ENCODE measurements at regions not wholly inside any gene's neighbourhood (a gene's known extent, or its start where the extent isn't known, plus 50 kb on each side); places are given as distances from the start of the nearest gene placed in this dataset.

DNA sequence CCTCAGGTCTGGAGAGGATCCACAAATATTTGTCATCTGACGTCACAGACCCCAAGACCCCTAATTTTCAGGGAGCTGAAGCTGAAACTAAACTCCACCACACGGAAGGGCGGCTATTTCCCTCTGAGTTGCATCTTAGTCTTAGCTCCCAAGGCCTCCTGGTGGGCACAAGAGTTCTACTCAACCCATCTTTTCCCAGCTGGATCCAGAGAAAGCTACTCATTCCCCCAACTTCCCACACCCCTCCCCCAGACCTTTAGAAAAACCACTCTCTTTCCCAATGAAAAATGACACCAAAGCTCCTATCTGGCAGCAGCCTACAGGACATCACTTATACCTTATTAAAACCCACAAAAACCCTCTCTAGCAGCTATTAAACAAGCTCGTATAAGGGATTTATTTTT, 67.1 kb upstream of the SLC1A1 start:
- H3K9me3 Mint-ChIP-seq = no peaks in the 10 kb centered on the region
- ATAC-seq (replicated peaks in 1 of 4) (no peak), DNase-seq (no peak)
- H3K4me1 Mint-ChIP-seq = peaks cover 14 to 19% (median 16%) of the 10 kb centered on the region in 3 donors
- Histone ChIP-seq H3K4me3 (ENCODE audit: control insufficient read depth in 1 of 2, extremely low read depth in 1 of 2, low read length in 1 of 2) (no peak overlapping the region), H3K27me3 (replicated peaks in 1 of 2; ENCODE audit: control insufficient read depth in 2 of 2, extremely low read depth in 1 of 2, insufficient read depth in 2 of 2, low read length in 1 of 2) (no peaks in the 10 kb centered on the region), H3K9me3 (no peaks in the 10 kb centered on the region), H3K27ac (ENCODE audit: low read length) (no peak overlapping the region), H3K36me3 (ENCODE audit: control insufficient read depth in 2 of 2, extremely low read depth in 1 of 2, insufficient read depth in 1 of 2, low read length in 1 of 2) (no peaks in the 10 kb centered on the region), H3K4me1 (ENCODE audit: control insufficient read depth in 1 of 2, extremely low read depth in 1 of 2, insufficient read depth in 2 of 2, low read length in 2 of 2) (peaks cover 7 to 9% of the 10 kb centered on the region in 2 experiments)
- POLR2A ChIA-PET = no interaction called here
- H3K27me3 Mint-ChIP-seq = peaks cover 0 to 3% of the 10 kb centered on the region in 2 donors
- CTCF ChIA-PET = no interaction called here
- H3K4me3 Mint-ChIP-seq = no peak overlapping the region
- no peaks in the 10 kb centered on the region for H3K36me3 Mint-ChIP-seq
- 90% methylated on average over 3 of the region's 4 CpGs for WGBS (ENCODE audit: insufficient coverage)
- H3K27ac Mint-ChIP-seq = no peak overlapping the region

DNA sequence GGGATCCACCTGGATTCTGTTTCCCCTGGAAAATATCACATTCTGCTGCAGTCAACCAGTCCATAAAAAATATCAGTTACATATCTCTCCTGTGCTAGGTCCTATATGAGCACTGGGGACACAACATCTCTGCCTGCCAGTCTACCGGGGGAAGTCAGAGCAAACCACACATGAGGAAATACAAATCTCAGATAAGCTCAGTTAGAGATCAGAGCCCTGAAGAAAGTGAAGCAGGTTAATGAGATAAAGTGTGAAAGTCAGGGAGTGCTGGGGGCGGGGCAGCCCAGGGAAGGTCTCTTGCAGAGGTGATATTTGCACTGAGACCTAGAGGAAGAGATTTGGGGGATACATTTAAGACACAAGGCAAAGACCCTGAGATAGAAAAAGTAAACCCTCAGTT, 67.8 kb upstream of the SLC1A1 start:
- CTCF ChIA-PET = interaction anchor here in 1 of 2 donors (0.6 kb wide), 1 partner anchor 1198 kb away, joined by 5 read pairs; no protein-coding TSS in a partner anchor
- 0% methylated on average over 1 of the region's 2 CpGs for WGBS (ENCODE audit: insufficient coverage)
- Histone ChIP-seq H3K4me1 (ENCODE audit: control insufficient read depth in 1 of 2, extremely low read depth in 1 of 2, insufficient read depth in 2 of 2, low read length in 2 of 2) (peaks cover 7 to 9% of the 10 kb centered on the region in 2 experiments), H3K4me3 (ENCODE audit: control insufficient read depth in 1 of 2, extremely low read depth in 1 of 2, low read length in 1 of 2) (no peak overlapping the region), H3K9me3 (no peaks in the 10 kb centered on the region), H3K36me3 (ENCODE audit: control insufficient read depth in 2 of 2, extremely low read depth in 1 of 2, insufficient read depth in 1 of 2, low read length in 1 of 2) (no peaks in the 10 kb centered on the region), H3K27ac (ENCODE audit: low read length) (no peak overlapping the region), H3K27me3 (replicated peaks in 1 of 2; ENCODE audit: control insufficient read depth in 2 of 2, extremely low read depth in 1 of 2, insufficient read depth in 2 of 2, low read length in 1 of 2) (no peaks in the 10 kb centered on the region)
- Mint-ChIP-seq H3K27ac (no peak overlapping the region), H3K4me3 (no peak overlapping the region), H3K36me3 (no peaks in the 10 kb centered on the region), H3K27me3 (peaks cover 0 to 3% of the 10 kb centered on the region in 2 donors), H3K4me1 (peaks cover 14 to 19% (median 16%) of the 10 kb centered on the region in 3 donors), H3K9me3 (no peaks in the 10 kb centered on the region)
- POLR2A ChIA-PET = no interaction called here
- ATAC-seq (replicated peaks in 1 of 4) (peak; percentile 55 to 95 (median 72)), DNase-seq (peak in 24 of 35 experiments; percentile 0 to 51 (median 4))

DNA sequence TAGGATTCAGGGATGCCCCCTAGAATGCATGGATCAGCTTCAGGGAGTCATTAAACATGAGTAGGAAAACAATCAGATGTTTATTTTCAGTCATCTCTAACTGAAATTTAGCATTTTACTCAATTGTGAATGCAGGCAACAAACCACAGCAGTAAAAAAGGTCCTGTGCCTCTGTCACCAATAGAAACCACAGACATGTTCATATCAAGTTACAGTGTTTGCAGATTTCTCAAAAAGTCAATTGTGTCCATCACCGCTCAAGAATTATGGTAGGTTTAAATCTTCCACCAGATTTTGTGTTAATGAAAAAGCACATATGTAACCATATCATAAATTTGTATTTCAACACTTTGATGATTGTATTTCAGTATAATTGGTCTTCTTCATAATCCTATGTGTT, 68.4 kb upstream of the SLC1A1 start:
- H3K9me3 Mint-ChIP-seq = no peaks in the 10 kb centered on the region
- DNase-seq (no peak), ATAC-seq (replicated peaks in 1 of 4) (no peak)
- Histone ChIP-seq H3K4me3 (ENCODE audit: control insufficient read depth in 1 of 2, extremely low read depth in 1 of 2, low read length in 1 of 2) (no peak overlapping the region), H3K4me1 (ENCODE audit: control insufficient read depth in 1 of 2, extremely low read depth in 1 of 2, insufficient read depth in 2 of 2, low read length in 2 of 2) (peaks cover 7 to 9% of the 10 kb centered on the region in 2 experiments), H3K9me3 (no peaks in the 10 kb centered on the region), H3K27me3 (replicated peaks in 1 of 2; ENCODE audit: control insufficient read depth in 2 of 2, extremely low read depth in 1 of 2, insufficient read depth in 2 of 2, low read length in 1 of 2) (no peaks in the 10 kb centered on the region), H3K36me3 (ENCODE audit: control insufficient read depth in 2 of 2, extremely low read depth in 1 of 2, insufficient read depth in 1 of 2, low read length in 1 of 2) (no peaks in the 10 kb centered on the region), H3K27ac (ENCODE audit: low read length) (no peak overlapping the region)
- CTCF ChIA-PET = interaction anchor here in 1 of 2 donors (0.6 kb wide), 1 partner anchor 1198 kb away, joined by 5 read pairs; no protein-coding TSS in a partner anchor
- no peaks in the 10 kb centered on the region for H3K36me3 Mint-ChIP-seq
- peak overlapping the region in 1 of 2 donors; percentile 7 for H3K27ac Mint-ChIP-seq
- peaks cover 0 to 3% of the 10 kb centered on the region in 2 donors for H3K27me3 Mint-ChIP-seq
- no peak overlapping the region for H3K4me3 Mint-ChIP-seq
- POLR2A ChIA-PET = no interaction called here
- H3K4me1 Mint-ChIP-seq = peaks cover 14 to 19% (median 16%) of the 10 kb centered on the region in 3 donors
- no CpG with 5 or more reads among the region's 1 CpG for WGBS (ENCODE audit: insufficient coverage)

DNA sequence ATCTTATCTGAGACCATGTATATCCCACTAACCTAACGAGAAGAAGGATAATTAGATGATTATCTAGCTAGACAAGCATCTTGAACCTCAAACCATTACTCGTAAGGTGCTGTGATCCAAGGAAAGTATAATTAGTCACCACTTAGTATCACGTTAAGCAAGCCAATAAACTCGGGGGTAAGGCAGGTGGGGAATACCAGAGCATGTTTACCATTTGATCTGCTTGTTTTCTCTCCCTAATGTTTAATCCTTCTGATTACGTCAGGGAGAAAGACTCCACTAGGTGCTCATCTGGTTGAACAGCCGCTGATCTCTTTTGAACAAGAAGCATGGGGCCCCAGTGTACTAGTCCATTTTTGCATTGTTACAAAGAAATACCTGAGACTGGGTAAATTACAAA, 69.9 kb upstream of the SLC1A1 start:
- Mint-ChIP-seq H3K36me3 (no peaks in the 10 kb centered on the region), H3K27me3 (peaks cover 0 to 3% of the 10 kb centered on the region in 2 donors), H3K27ac (no peak overlapping the region), H3K9me3 (no peaks in the 10 kb centered on the region), H3K4me1 (peaks cover 14 to 19% (median 16%) of the 10 kb centered on the region in 3 donors), H3K4me3 (no peak overlapping the region)
- ChIA-PET CTCF (no interaction called here), POLR2A (no interaction called here)
- H3K27ac ChIP-seq (ENCODE audit: low read length) = no peak overlapping the region
- no peaks in the 10 kb centered on the region for H3K36me3 ChIP-seq (ENCODE audit: control insufficient read depth in 2 of 2, extremely low read depth in 1 of 2, insufficient read depth in 1 of 2, low read length in 1 of 2)
- peaks cover 7 to 9% of the 10 kb centered on the region in 2 experiments for H3K4me1 ChIP-seq (ENCODE audit: control insufficient read depth in 1 of 2, extremely low read depth in 1 of 2, insufficient read depth in 2 of 2, low read length in 2 of 2)
- H3K9me3 ChIP-seq = no peaks in the 10 kb centered on the region
- WGBS (ENCODE audit: insufficient coverage) = 83% methylated on average over 1 of the region's 6 CpGs
- DNase-seq = no peak
- no peaks in the 10 kb centered on the region for H3K27me3 ChIP-seq (replicated peaks in 1 of 2; ENCODE audit: control insufficient read depth in 2 of 2, extremely low read depth in 1 of 2, insufficient read depth in 2 of 2, low read length in 1 of 2)
- no peak overlapping the region for H3K4me3 ChIP-seq (ENCODE audit: control insufficient read depth in 1 of 2, extremely low read depth in 1 of 2, low read length in 1 of 2)
- ATAC-seq (replicated peaks in 1 of 4) = no peak

DNA sequence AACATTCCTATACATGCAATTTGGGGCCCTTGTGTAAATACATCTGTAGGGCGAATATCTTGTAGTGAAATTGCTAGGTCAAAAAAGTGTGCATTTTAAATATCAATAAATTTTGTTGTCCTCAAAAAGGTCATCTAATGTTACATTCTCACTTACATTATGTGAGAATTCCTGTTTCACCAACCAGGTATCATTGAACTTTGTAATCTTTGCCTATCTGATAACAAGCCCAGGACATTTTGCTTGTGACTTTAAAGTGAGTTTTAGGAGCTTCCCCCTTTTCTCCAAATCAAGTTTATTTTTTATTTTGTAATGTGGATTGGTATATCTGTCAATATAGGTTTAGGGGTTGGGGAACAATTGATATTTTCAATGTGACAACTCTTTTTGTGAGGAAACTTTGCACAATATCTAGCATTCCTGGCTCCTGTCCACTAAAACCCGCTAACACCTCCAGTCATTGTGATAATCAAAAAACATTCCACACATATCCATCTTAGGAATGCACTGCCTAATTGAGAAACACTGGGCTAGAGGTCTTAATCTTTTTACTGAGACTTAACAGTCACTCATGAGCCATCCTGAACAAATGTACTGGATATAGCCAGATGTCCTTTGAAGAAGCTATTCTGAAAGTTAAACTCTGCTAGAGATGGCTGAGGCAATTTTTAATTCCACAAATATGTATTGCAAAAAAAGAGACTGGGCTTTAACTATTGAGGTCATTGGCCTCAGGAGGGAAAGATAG, 72.5 kb upstream of the SLC1A1 start:
- CTCF ChIA-PET = no interaction called here
- Histone ChIP-seq H3K27ac (ENCODE audit: low read length) (no peak overlapping the region), H3K36me3 (ENCODE audit: control insufficient read depth in 2 of 2, extremely low read depth in 1 of 2, insufficient read depth in 1 of 2, low read length in 1 of 2) (no peaks in the 10 kb centered on the region), H3K4me1 (ENCODE audit: control insufficient read depth in 1 of 2, extremely low read depth in 1 of 2, insufficient read depth in 2 of 2, low read length in 2 of 2) (peaks cover 6 to 7% of the 10 kb centered on the region in 2 experiments), H3K27me3 (replicated peaks in 1 of 2; ENCODE audit: control insufficient read depth in 2 of 2, extremely low read depth in 1 of 2, insufficient read depth in 2 of 2, low read length in 1 of 2) (no peaks in the 10 kb centered on the region), H3K9me3 (no peaks in the 10 kb centered on the region), H3K4me3 (ENCODE audit: control insufficient read depth in 1 of 2, extremely low read depth in 1 of 2, low read length in 1 of 2) (no peak overlapping the region)
- Mint-ChIP-seq H3K4me3 (no peak overlapping the region), H3K36me3 (no peaks in the 10 kb centered on the region), H3K4me1 (peaks cover 13 to 15% (median 15%) of the 10 kb centered on the region in 3 donors), H3K9me3 (no peaks in the 10 kb centered on the region), H3K27ac (no peak overlapping the region), H3K27me3 (peaks cover 0 to 9% of the 10 kb centered on the region in 2 donors)
- no peak for ATAC-seq (replicated peaks in 1 of 4)
- POLR2A ChIA-PET = no interaction called here
- no peak for DNase-seq
- WGBS (ENCODE audit: insufficient coverage) = 75% methylated on average over 1 of the region's 2 CpGs

DNA sequence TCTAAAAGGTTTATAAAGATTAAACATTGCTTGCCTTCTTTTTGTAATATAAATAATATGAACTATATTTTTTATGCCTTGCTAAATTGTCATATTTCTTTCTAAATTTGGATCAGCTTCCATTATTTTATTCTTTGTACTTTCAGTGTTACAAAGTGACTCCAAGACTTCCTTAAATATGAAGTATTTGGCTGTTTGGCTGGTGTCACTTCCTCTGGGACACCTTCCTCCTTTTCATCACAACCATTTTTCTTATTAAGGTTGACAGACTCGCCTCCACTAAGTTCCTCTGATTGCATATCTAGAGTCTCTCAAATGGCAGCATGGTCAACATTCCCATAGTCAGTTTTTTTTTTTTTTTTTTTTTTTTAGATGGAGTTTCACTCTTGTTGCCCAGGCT, 73.8 kb upstream of the SLC1A1 start:
- CTCF ChIA-PET = no interaction called here
- Histone ChIP-seq H3K9me3 (no peaks in the 10 kb centered on the region), H3K27me3 (replicated peaks in 1 of 2; ENCODE audit: control insufficient read depth in 2 of 2, extremely low read depth in 1 of 2, insufficient read depth in 2 of 2, low read length in 1 of 2) (no peaks in the 10 kb centered on the region), H3K4me1 (ENCODE audit: control insufficient read depth in 1 of 2, extremely low read depth in 1 of 2, insufficient read depth in 2 of 2, low read length in 2 of 2) (no peaks in the 10 kb centered on the region), H3K4me3 (ENCODE audit: control insufficient read depth in 1 of 2, extremely low read depth in 1 of 2, low read length in 1 of 2) (no peak overlapping the region), H3K27ac (ENCODE audit: low read length) (no peak overlapping the region), H3K36me3 (ENCODE audit: control insufficient read depth in 2 of 2, extremely low read depth in 1 of 2, insufficient read depth in 1 of 2, low read length in 1 of 2) (no peaks in the 10 kb centered on the region)
- Mint-ChIP-seq H3K27me3 (peaks cover 0 to 9% of the 10 kb centered on the region in 2 donors), H3K9me3 (no peaks in the 10 kb centered on the region), H3K27ac (no peak overlapping the region), H3K4me1 (peaks cover 0 to 2% (median 2%) of the 10 kb centered on the region in 3 donors), H3K4me3 (no peak overlapping the region), H3K36me3 (no peaks in the 10 kb centered on the region)
- ATAC-seq (replicated peaks in 1 of 4) (no peak), DNase-seq (no peak)
- POLR2A ChIA-PET = no interaction called here
- no CpG with 5 or more reads among the region's 1 CpG for whole genome bisulfite sequencing (ENCODE audit: insufficient coverage)
